ENCODE measurements at regions not wholly inside any gene's neighbourhood (a gene's known extent, or its start where the extent isn't known, plus 50 kb on each side); places are given as distances from the start of the nearest gene placed in this dataset.

DNA sequence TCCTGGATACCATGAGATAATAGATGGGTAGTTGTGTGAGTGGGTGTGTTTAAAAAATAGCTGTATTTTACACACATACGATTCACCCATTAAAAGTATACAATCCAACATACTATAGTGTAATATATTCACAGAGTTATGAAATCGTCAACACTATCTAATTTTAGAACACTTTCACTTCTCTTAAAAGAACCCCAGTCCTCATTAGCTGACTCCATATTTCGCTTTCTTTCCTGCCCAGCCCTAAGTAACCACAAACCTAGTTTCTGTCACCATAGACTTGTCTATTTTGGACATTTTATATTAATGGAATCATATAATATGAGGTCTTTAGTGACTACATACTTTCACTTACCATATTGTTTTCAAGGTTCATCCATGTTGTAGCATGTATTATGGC, 63.8 kb upstream of the S1PR3 start:
- Mint-ChIP-seq H3K4me3 (no peak overlapping the region), H3K4me1 (ENCODE audit: low read depth in 2 of 2) (peaks cover 16 to 18% of the 10 kb centered on the region in 2 donors), H3K9me3 (no peaks in the 10 kb centered on the region), H3K36me3 (ENCODE audit: insufficient read depth) (peaks cover 8% of the 10 kb centered on the region), H3K27ac (peak overlapping the region in 1 of 2 donors; percentile 10), H3K27me3 (peaks cover 9% of the 10 kb centered on the region in 2 donors)
- ATAC-seq (replicated peaks) = peak; percentile 39
- DNase-seq = no peak

DNA sequence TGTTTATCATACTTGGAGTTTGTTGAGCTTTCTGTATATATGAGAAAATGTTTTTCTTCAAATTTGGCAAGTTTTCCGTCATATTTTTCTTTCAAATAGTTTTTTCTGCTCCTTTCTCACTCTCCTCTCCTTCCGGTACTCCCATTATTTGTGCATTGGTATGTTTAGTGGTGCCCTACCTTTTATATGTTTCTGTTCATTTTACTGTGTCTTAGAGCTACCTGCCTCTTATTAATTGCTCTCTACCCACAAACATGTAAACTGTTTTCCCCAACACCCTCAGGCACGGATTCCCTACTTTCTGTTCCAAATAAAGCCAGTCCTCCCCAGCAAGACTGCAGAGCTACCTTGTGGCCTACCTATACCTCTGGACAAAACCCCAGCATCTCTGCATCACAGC, 60.6 kb upstream of the S1PR3 start:
- no peak for ATAC-seq (replicated peaks)
- H3K27me3 Mint-ChIP-seq = peaks cover 25 to 34% of the 10 kb centered on the region in 2 donors
- no peak overlapping the region for H3K4me3 Mint-ChIP-seq
- H3K4me1 Mint-ChIP-seq (ENCODE audit: low read depth in 2 of 2) = peaks cover 4 to 5% of the 10 kb centered on the region in 2 donors
- DNase-seq = no peak
- H3K27ac Mint-ChIP-seq = no peak overlapping the region
- peaks cover 3% of the 10 kb centered on the region for H3K36me3 Mint-ChIP-seq (ENCODE audit: insufficient read depth)
- no peaks in the 10 kb centered on the region for H3K9me3 Mint-ChIP-seq

DNA sequence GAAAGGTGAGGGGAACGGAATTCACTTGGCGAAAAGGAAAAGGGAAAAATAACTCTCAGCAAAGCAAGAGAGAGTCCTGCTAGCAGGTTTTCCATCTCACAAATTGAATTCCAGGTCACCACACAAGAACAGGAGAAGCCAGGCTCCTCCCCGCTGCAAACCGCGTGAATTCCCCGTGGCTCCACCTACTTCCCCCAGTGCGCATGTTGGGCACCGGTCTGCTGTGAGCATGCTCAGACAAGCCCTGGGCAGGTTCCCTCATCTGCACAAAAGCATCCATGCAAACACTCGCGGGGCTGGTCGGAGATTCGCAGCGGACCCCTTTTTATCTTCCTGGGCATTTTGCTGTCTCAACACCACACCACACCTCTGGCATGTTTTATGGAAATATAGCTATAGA, 58.5 kb upstream of the S1PR3 start:
- DNase-seq = no peak
- Mint-ChIP-seq H3K36me3 (ENCODE audit: insufficient read depth) (no peaks in the 10 kb centered on the region), H3K4me1 (ENCODE audit: low read depth in 2 of 2) (no peaks in the 10 kb centered on the region), H3K4me3 (no peak overlapping the region), H3K27me3 (peaks cover 25 to 43% of the 10 kb centered on the region in 2 donors), H3K9me3 (no peaks in the 10 kb centered on the region), H3K27ac (no peak overlapping the region)
- ATAC-seq (replicated peaks) = no peak

- no peak for DNase-seq
- Mint-ChIP-seq H3K27ac (no peak overlapping the region), H3K4me1 (ENCODE audit: low read depth in 2 of 2) (no peaks in the 10 kb centered on the region), H3K9me3 (no peaks in the 10 kb centered on the region), H3K4me3 (no peak overlapping the region), H3K36me3 (ENCODE audit: insufficient read depth) (no peaks in the 10 kb centered on the region), H3K27me3 (peaks cover 25 to 43% of the 10 kb centered on the region in 2 donors)
- ATAC-seq (replicated peaks) = no peak
Measured at GRCh38 chr9:88933607-88934379, 57.5 kb upstream of the S1PR3 start.

DNA sequence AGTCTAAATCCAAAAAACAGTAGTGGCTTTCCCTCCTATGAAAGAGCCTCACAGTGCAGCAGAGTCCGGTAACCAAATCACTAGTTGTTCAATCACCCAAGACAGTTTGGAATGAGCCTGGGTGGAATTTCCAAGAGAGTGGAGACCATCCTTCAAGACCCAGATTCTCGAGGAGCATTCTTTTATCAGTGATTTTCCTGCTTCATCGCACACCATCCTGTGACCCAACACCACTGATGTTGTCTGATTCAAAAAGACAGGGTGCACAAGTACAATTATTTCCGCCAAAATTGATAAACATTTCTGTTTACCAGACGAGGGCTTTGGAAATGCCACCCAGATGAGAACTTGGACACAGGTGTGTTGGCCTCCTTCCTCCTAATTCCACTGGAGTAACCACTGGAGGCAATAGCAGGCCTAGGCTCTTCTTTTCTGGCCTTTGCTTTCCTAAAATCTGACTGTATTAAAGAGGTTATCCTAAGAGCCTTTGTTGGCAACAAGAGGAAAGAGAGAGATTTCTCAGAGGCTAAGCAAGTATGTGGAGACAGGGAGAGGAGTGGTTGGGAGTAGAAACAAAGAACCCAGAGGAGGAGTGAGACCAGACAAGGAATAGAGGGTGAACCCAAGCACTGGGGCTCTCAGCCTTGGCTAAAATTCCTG, 56.3 kb upstream of the S1PR3 start:
- no peak overlapping the region for H3K27ac Mint-ChIP-seq
- no peaks in the 10 kb centered on the region for H3K9me3 Mint-ChIP-seq
- DNase-seq (no peak), ATAC-seq (replicated peaks) (no peak)
- H3K4me1 Mint-ChIP-seq (ENCODE audit: low read depth in 2 of 2) = no peaks in the 10 kb centered on the region
- H3K36me3 Mint-ChIP-seq (ENCODE audit: insufficient read depth) = no peaks in the 10 kb centered on the region
- no peak overlapping the region for H3K4me3 Mint-ChIP-seq
- peaks cover 25 to 43% of the 10 kb centered on the region in 2 donors for H3K27me3 Mint-ChIP-seq

DNA sequence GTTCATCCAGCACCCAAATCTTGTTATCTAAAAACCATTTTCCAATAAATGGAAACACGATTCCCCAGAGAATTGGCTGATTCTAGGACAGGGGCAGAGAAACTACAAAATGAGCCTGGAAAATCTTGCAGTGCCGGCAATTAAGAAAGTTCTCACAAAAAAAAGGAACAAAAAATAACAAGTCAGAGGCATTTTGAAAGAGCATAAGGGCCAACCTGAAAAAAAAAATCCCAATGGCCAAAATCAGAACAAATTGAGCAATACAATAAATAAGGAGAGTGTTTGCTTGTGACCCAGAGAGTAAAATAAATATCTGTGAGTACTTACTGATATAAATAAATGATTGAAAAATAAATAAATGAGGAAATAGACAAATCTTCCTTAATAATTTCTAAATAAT, 55.1 kb upstream of the S1PR3 start:
- no peak overlapping the region for H3K4me3 Mint-ChIP-seq
- DNase-seq = no peak
- no peaks in the 10 kb centered on the region for H3K36me3 Mint-ChIP-seq (ENCODE audit: insufficient read depth)
- H3K27ac Mint-ChIP-seq = no peak overlapping the region
- peaks cover 25 to 43% of the 10 kb centered on the region in 2 donors for H3K27me3 Mint-ChIP-seq
- ATAC-seq (replicated peaks) = no peak
- no peaks in the 10 kb centered on the region for H3K4me1 Mint-ChIP-seq (ENCODE audit: low read depth in 2 of 2)
- H3K9me3 Mint-ChIP-seq = no peaks in the 10 kb centered on the region

DNA sequence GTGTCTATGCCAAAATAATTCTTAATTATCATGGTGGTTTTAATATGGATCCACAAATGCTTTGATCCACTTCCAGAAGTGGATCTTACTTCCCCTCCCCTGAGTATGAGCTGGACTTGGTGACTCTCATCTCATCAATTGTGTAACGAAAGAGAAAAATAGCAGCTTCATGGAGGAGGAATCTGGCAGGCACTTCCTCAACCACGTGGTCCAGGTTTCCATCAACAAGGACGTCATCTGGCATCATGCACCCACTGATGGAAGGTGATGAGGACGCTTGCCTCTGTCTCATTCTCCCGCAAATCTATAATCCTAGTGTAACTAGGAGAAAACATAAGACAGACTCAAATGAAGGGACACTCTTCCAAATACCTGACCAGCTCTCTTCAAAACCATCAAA, 54.6 kb upstream of the S1PR3 start:
- Mint-ChIP-seq H3K27me3 (peaks cover 25 to 43% of the 10 kb centered on the region in 2 donors), H3K4me3 (no peak overlapping the region), H3K27ac (no peak overlapping the region), H3K4me1 (ENCODE audit: low read depth in 2 of 2) (no peaks in the 10 kb centered on the region), H3K9me3 (no peaks in the 10 kb centered on the region), H3K36me3 (ENCODE audit: insufficient read depth) (no peaks in the 10 kb centered on the region)
- ATAC-seq (replicated peaks) (no peak), DNase-seq (no peak)

GRCh38 chr9:88937248-88937647, 54.0 kb upstream of the S1PR3 start:
- no peak overlapping the region for H3K4me3 Mint-ChIP-seq

DNA sequence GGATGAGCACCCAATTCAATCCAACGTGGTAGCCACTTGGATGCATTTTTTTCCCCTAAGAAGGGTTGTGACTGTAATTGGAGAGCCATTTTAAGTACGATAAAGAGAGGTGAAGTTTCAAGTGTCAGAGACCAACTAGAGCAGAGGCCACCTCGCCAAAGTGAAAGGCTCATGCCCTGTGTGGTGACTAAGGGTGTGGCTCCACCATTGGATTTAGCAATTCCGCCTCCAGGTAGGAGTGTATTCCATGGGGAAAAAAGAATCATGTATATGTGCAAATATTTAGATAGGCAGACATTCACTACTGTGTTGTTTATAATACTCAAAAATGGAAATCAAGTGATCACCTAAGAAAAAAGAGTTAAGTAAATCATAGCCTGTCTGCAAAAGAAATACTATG, 53.1 kb upstream of the S1PR3 start:
- DNase-seq (no peak), ATAC-seq (replicated peaks) (no peak)
- Mint-ChIP-seq H3K27me3 (peaks cover 10 to 27% of the 10 kb centered on the region in 2 donors), H3K36me3 (ENCODE audit: insufficient read depth) (no peaks in the 10 kb centered on the region), H3K4me1 (ENCODE audit: low read depth in 2 of 2) (no peaks in the 10 kb centered on the region), H3K4me3 (no peak overlapping the region), H3K9me3 (no peaks in the 10 kb centered on the region), H3K27ac (no peak overlapping the region)

More at GRCh38 chr9:88937248-88937647, 54.0 kb upstream of the S1PR3 start:
- H3K27me3 Mint-ChIP-seq = peaks cover 19 to 37% of the 10 kb centered on the region in 2 donors
- H3K9me3 Mint-ChIP-seq = no peaks in the 10 kb centered on the region
- no peaks in the 10 kb centered on the region for H3K36me3 Mint-ChIP-seq (ENCODE audit: insufficient read depth)
- H3K4me1 Mint-ChIP-seq (ENCODE audit: low read depth in 2 of 2) = no peaks in the 10 kb centered on the region
- DNase-seq = no peak
- no peak for ATAC-seq (replicated peaks)
- no peak overlapping the region for H3K27ac Mint-ChIP-seq
